GM20431 (cell line): ENCODE measurements at regions not wholly inside any gene's neighbourhood (a gene's known extent, or its start where the extent isn't known, plus 50 kb on each side); places are given as distances from the start of the nearest gene placed in this dataset.
"Not testable (repeated sequence)": the region's sequence is repeated elsewhere in the genome, so short reads cannot be mapped to it uniquely, and the experiment has no call there.

Source experiments
- in situ Hi-C: fragments of 300-500 bp; cut with MseI, MboI; formaldehyde crosslinking; loops from one replicate; pipeline ENCODE4 v1.15.0; 2020; ENCODE audit warnings: low sequenced_read_pairs; ENCODE audit not compliant: unreplicated experiment

- in situ Hi-C loops: no loop called here
Measured at GRCh38 chr3:67064105-67064504, 66.0 kb downstream of the KBTBD8 start.

GRCh38 chr3:67067251-67067650, 69.1 kb downstream of the KBTBD8 start:
- in situ Hi-C loops: no loop called here

GRCh38 chr3:67072640-67073039, 74.5 kb downstream of the KBTBD8 start:
- in situ Hi-C loops: not testable (repeated sequence)

- in situ Hi-C loops: no loop called here
Measured at GRCh38 chr3:67073812-67074211, 75.7 kb downstream of the KBTBD8 start.

- in situ Hi-C loops: no loop called here
Measured at GRCh38 chr3:67075295-67075694, 77.2 kb downstream of the KBTBD8 start.

- in situ Hi-C loops: no loop called here
Measured at GRCh38 chr3:67076607-67077006, 78.5 kb downstream of the KBTBD8 start.

- in situ Hi-C loops: no loop called here
Measured at GRCh38 chr3:67077656-67078055, 79.5 kb downstream of the KBTBD8 start.

- in situ Hi-C loops: no loop called here
Measured at GRCh38 chr3:67082533-67083024, 84.5 kb downstream of the KBTBD8 start.

GRCh38 chr3:67083277-67083676, 85.2 kb downstream of the KBTBD8 start:
- in situ Hi-C loops: no loop called here

- in situ Hi-C loops: no loop called here
Measured at GRCh38 chr3:67087788-67088187, 89.7 kb downstream of the KBTBD8 start.

- in situ Hi-C loops: no loop called here
Measured at GRCh38 chr3:67090474-67090873, 92.4 kb downstream of the KBTBD8 start.

GRCh38 chr3:67093305-67093704, 95.2 kb downstream of the KBTBD8 start:
- in situ Hi-C loops: no loop called here

GRCh38 chr3:67094167-67094566, 96.1 kb downstream of the KBTBD8 start:
- in situ Hi-C loops: no loop called here

GRCh38 chr3:67094774-67095173, 96.7 kb downstream of the KBTBD8 start:
- in situ Hi-C loops: no loop called here

GRCh38 chr3:67104388-67104787, 106.3 kb downstream of the KBTBD8 start:
- in situ Hi-C loops: loop anchor here (25.0 kb wide), 2 partner anchors 683 to 1783 kb away; no protein-coding TSS in a partner anchor

GRCh38 chr3:67106874-67107273, 108.8 kb downstream of the KBTBD8 start:
- in situ Hi-C loops: loop anchor here (25.0 kb wide), 2 partner anchors 680 to 1780 kb away; no protein-coding TSS in a partner anchor

- in situ Hi-C loops: loop anchor here (25.0 kb wide), 2 partner anchors 678 to 1778 kb away; no protein-coding TSS in a partner anchor
Measured at GRCh38 chr3:67109651-67110204, 111.6 kb downstream of the KBTBD8 start.

- in situ Hi-C loops: loop anchor here (25.0 kb wide), 2 partner anchors 673 to 1773 kb away; no protein-coding TSS in a partner anchor
Measured at GRCh38 chr3:67113802-67114407, 115.8 kb downstream of the KBTBD8 start.

- in situ Hi-C loops: loop anchor here (25.0 kb wide), 2 partner anchors 669 to 1769 kb away; no protein-coding TSS in a partner anchor
Measured at GRCh38 chr3:67118122-67118521, 120.0 kb downstream of the KBTBD8 start.

GRCh38 chr3:67118635-67119034, 120.5 kb downstream of the KBTBD8 start:
- in situ Hi-C loops: loop anchor here (25.0 kb wide), 2 partner anchors 669 to 1769 kb away; no protein-coding TSS in a partner anchor

- in situ Hi-C loops: loop anchor here (25.0 kb wide), 2 partner anchors 663 to 1763 kb away; no protein-coding TSS in a partner anchor
Measured at GRCh38 chr3:67123914-67124313, 125.8 kb downstream of the KBTBD8 start.
